ENCODE measurements at regions not wholly inside any gene's neighbourhood (a gene's known extent, or its start where the extent isn't known, plus 50 kb on each side); places are given as distances from the start of the nearest gene placed in this dataset.

DNA sequence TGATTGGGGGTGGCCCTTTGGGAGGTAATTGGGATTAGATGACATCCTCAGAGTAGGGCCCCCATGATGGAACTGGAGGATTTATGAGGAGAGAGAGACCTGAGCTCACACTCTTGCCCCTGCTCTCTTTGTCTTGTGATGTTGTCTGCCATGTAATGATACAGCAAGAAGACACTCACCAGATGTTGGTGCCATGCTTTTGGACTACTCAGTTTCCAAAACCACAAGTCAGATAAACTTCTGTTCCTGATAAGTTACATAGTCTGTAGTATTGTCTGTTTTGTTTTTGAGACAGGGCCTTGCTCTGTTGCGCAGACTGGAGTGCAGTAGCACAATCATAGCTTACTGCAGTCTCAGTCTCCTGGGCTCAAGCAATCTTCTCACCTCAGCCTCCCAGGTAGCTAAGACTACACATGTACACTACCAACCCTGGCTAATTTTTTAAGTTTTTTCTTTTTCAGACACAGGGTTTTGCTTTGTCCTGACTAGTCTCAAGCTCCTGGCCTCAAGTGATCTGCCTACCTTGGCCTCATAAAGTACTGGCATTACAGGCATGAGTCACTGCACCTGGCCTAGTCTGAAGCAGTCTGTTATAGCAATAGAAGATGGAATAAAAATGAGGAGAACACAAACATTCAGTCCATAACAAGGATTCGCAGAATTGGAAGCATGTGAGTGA lies 115.0 kb upstream of the GALNT2 start:
- TF ChIP-seq USF1 (IDR thresholded peaks at IDR 0.05) (no peak), NFIC (IDR thresholded peaks at IDR 0.05) (no peak), CEBPB (IDR thresholded peaks at IDR 0.05) (no peak), FOXM1 (IDR thresholded peaks at IDR 0.05; ENCODE audit: borderline replicate concordance, low read depth) (no peak), RAD21 (IDR thresholded peaks at IDR 0.05; ENCODE audit: low read depth) (no peak), TAF1 (IDR thresholded peaks at IDR 0.05; ENCODE audit: low read depth) (no peak), REST (IDR thresholded peaks at IDR 0.05; ENCODE audit: low read depth) (no peak), CREB1 (IDR thresholded peaks at IDR 0.05; ENCODE audit: low read depth) (no peak)

DNA sequence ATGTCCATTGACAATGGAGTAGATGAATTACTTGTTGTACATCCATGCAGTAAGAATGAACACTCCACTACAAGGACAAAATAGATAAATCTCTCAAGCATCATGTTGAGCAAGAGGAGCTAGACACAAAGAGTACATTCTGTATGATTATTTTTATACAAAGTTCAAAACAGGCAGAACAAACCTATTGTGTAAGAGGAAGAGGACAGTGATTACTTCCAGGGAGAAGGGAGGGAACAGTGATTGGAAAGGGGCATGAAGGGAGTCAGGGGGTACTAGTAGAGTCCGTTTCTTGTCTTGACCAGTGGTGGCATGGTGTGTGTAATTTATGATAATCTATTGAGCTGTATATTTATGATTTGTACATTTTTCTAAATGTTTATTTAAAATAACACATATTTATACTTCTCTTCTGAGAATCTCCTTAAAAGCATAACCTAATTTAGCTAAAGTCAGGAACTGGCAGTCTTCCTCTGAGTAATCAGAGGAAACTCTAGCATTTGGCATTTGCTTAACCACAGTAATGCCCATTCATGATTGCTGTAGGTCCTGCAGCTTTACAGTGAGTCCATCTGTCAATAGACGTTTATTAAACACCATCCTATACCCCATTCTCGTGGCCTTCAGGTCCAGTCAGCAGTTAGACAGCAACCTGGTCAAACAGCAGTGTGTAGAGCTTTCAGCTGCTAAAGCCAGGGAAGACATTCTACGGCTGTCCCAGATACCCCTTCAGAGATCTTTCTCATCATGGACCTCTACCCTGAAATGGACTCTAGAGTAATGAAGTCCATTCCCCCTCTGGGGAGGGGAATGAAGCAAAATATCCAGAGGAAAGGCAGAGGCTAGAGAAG lies 114.1 kb upstream of the GALNT2 start:
- TF ChIP-seq YY1 (IDR thresholded peaks at IDR 0.05; ENCODE audit: low read depth) (no peak), EP300 (IDR thresholded peaks at IDR 0.05; ENCODE audit: borderline replicate concordance) (no peak), TAF1 (IDR thresholded peaks at IDR 0.05; ENCODE audit: low read depth) (no peak), TCF12 (IDR thresholded peaks at IDR 0.05; ENCODE audit: low read depth) (no peak), FOXM1 (IDR thresholded peaks at IDR 0.05; ENCODE audit: borderline replicate concordance, low read depth) (no peak)
- TF ChIP-seq, protein P1, sequence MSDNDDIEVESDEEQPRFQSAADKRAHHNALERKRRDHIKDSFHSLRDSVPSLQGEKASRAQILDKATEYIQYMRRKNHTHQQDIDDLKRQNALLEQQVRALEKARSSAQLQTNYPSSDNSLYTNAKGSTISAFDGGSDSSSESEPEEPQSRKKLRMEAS (IDR thresholded peaks at IDR 0.05): no peak

DNA sequence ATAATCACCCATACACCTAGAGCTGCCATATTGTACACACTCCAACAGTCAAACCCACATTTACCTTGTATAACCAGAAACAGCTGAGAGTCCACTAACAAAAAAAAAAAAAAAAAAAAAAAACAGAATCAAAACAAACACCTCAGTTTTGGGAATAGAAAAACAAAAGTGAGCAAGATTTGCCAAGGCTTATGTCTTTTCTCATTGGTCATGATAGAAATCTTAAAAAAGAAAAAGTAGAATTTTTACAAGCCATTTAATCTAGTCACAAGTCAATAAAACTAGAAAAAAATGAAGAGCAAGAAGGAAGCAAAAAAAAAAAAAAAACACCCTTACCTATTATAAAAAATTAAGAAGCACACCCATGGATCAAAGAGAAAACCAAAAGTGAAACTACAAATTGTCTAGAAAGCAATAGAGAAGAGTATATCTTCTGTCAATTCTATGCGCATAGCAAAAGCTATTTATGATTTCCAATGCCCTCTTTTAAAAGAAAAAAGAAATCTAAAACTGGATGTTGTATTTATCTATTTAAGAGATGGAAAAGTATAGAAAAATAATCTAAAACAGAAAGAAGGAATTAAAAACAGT lies 113.2 kb upstream of the GALNT2 start:
- TF ChIP-seq EP300 (IDR thresholded peaks at IDR 0.05; ENCODE audit: borderline replicate concordance): no peak
- no peak for TF ChIP-seq YY1 (IDR thresholded peaks at IDR 0.05; ENCODE audit: low read depth)
- TF ChIP-seq TAF1 (IDR thresholded peaks at IDR 0.05; ENCODE audit: low read depth): no peak
- TF ChIP-seq RAD21 (IDR thresholded peaks at IDR 0.05; ENCODE audit: low read depth): no peak
- no peak for TF ChIP-seq FOXM1 (IDR thresholded peaks at IDR 0.05; ENCODE audit: borderline replicate concordance, low read depth)
- no peak for TF ChIP-seq USF1 (IDR thresholded peaks at IDR 0.05)

DNA sequence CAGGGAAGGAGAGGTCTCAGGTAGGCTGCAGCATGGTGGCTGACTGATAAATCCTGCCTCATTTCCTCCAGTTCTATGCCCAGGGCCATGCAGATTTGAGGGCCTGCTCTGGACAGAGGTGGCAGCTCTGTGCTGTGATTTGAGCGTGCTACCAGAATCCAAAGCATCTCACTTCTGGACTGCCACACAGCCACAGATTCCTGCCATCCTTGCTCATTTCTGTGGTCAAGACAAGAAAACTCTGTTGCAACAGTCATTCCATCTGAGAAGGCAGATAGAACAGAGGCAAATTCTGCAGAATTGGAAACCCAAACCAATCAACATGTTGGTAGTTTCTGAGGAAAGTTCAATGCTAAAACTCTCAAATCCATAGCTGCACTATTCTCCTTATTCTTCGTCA lies 102.8 kb upstream of the GALNT2 start:
- TF ChIP-seq EGR1 (IDR thresholded peaks at IDR 0.05) (no peak), CREB1 (IDR thresholded peaks at IDR 0.05; ENCODE audit: low read depth) (no peak), YY1 (IDR thresholded peaks at IDR 0.05; ENCODE audit: low read depth) (no peak), TCF12 (IDR thresholded peaks at IDR 0.05; ENCODE audit: low read depth) (no peak), ZBTB7A (IDR thresholded peaks at IDR 0.05; ENCODE audit: low read depth) (no peak), RAD21 (IDR thresholded peaks at IDR 0.05; ENCODE audit: low read depth) (no peak), TAF1 (IDR thresholded peaks at IDR 0.05; ENCODE audit: low read depth) (no peak), USF1 (IDR thresholded peaks at IDR 0.05) (no peak), CEBPB (IDR thresholded peaks at IDR 0.05) (no peak), NFIC (IDR thresholded peaks at IDR 0.05) (no peak)
- TF ChIP-seq, protein P1 (IDR thresholded peaks at IDR 0.05): no peak

DNA sequence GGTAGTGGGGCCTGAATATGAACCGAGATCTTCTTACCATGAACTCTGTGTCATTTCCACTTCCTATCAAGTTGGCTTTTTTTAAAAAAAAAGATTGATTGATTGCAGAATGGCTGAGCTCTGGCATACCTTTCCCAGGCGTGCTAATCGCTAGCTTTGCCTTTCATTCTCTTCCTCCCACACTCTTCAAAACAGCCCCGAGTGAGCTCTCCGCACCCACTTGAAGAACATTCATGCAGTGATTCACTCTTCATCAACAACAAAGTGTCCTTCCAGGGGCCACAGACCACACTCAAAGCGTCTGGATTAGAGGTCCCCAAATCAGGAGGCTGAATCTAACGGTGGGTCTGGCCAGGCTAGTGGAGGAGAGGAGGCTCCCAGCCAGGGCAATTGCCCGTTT lies 96.3 kb upstream of the GALNT2 start:
- TF ChIP-seq EGR1 (IDR thresholded peaks at IDR 0.05) (no peak), USF1 (IDR thresholded peaks at IDR 0.05) (no peak), ZBTB7A (IDR thresholded peaks at IDR 0.05; ENCODE audit: low read depth) (no peak), YY1 (IDR thresholded peaks at IDR 0.05; ENCODE audit: low read depth) (no peak)

GRCh38 chr1:229971141-229971540 lies 95.9 kb upstream of the GALNT2 start:
- no peak for TF ChIP-seq TCF12 (IDR thresholded peaks at IDR 0.05; ENCODE audit: low read depth)
- no peak for TF ChIP-seq USF1 (IDR thresholded peaks at IDR 0.05)
- TF ChIP-seq EGR1 (IDR thresholded peaks at IDR 0.05): no peak
- TF ChIP-seq CEBPB (IDR thresholded peaks at IDR 0.05): no peak
